ENCODE measurements at regions not wholly inside any gene's neighbourhood (a gene's known extent, or its start where the extent isn't known, plus 50 kb on each side); places are given as distances from the start of the nearest gene placed in this dataset.

DNA sequence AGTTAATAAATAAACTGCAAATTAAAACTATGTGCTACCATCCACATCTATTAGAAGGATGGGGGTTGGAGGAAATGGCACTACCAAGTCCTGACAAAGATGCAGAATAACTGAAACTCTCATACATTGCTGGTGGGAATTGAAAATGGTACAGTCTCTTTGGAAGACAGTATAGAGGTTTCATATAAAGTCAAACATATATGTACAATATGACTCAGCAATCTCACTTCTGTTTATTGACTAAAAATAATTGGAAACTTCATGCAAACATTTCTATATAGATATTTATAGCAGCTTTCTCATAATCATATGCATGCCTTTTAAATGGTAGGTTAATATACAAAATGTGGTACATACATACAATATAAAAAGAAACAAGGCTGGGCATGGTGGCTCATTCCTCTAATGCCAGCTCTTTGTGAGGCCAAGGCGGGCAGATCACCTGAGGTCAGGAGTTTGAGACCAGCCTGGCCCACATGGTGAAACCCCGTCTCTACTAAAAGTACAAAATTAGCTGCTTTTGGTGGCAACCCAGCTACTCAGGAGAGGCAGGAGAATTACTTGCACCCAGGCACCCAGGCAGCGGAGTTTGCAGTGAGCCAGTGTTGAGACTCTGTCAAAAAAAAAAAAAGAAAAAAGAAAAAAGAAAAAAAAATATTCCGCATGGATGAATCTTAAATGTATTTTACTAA is 225.0 kb upstream of the CXXC4 start:
- H3K4me3 ChIP-seq (replicated peaks in 1 of 2; ENCODE audit: low read depth in 2 of 2, low read length in 2 of 2) = no peak overlapping the region
- TF ChIP-seq, protein P1, sequence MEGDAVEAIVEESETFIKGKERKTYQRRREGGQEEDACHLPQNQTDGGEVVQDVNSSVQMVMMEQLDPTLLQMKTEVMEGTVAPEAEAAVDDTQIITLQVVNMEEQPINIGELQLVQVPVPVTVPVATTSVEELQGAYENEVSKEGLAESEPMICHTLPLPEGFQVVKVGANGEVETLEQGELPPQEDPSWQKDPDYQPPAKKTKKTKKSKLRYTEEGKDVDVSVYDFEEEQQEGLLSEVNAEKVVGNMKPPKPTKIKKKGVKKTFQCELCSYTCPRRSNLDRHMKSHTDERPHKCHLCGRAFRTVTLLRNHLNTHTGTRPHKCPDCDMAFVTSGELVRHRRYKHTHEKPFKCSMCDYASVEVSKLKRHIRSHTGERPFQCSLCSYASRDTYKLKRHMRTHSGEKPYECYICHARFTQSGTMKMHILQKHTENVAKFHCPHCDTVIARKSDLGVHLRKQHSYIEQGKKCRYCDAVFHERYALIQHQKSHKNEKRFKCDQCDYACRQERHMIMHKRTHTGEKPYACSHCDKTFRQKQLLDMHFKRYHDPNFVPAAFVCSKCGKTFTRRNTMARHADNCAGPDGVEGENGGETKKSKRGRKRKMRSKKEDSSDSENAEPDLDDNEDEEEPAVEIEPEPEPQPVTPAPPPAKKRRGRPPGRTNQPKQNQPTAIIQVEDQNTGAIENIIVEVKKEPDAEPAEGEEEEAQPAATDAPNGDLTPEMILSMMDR (IDR thresholded peaks at IDR 0.05; ENCODE audit: low read depth, low read length) = no peak
- no peak for DNase-seq (ENCODE audit: low read depth in 2 of 2)

DNA sequence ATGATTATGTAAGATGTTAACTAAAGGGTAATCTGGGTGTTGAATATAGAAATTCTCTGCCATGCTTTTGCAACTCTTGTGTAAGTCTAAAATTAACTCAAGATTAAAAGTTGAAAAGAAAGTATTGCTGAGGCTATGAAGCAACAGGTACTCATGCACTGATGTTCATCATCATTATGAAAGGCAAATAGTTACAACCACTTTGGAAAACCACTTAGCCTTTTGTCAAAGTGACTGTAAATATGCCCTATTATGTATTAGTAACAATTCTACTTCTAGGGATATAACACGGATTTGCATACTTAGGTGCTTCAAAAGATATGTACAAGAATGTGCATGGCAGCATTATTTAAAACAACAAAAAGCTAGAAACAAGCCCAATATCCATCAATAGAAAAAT is 227.8 kb upstream of the CXXC4 start:
- TF ChIP-seq, protein P1 (IDR thresholded peaks at IDR 0.05; ENCODE audit: low read depth, low read length) = no peak
- DNase-seq (ENCODE audit: low read depth in 2 of 2) = no peak
- H3K4me3 ChIP-seq (replicated peaks in 1 of 2; ENCODE audit: low read depth in 2 of 2, low read length in 2 of 2) = no peak overlapping the region

DNA sequence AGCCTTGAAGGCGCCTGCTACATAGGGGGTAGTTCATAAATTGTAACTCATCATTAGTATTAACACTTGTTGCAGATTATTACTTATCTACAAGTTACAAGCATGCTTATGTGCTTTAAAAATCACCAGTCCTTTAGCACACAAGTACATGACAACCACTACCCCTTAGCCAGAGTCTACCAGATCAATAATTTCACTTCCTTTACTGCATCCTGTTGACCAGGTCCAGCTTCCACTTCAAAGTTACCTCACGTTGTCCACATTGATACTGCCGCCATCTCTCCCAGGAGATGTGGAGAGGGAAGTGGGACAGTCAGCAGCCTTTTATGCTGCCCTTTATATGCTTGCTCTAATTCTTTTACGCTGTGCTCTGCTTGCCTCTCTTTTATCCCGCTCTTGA is 231.3 kb upstream of the CXXC4 start:
- TF ChIP-seq, protein P1 (IDR thresholded peaks at IDR 0.05; ENCODE audit: low read depth, low read length) = no peak
- no peak overlapping the region for H3K4me3 ChIP-seq (replicated peaks in 1 of 2; ENCODE audit: low read depth in 2 of 2, low read length in 2 of 2)
- no peak for DNase-seq (ENCODE audit: low read depth in 2 of 2)

DNA sequence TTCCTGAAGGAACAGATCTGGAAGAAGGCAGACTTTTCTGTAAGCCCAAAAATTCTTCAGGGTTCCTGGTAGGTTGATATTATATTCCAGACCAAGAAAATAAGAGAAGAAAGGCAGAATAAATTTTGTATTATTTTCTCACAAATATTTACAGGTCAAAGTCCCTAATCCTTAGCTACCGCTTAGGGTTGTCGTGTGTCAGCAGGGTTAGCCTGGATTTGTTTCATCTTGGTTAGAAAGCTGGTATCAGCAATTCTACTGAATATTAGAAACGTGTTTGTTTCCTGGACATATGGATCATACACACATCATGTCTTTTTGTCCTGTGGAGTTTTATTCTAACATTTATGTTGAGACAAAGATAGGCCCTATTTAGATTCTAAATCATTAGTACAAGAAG is 232.9 kb upstream of the CXXC4 start:
- TF ChIP-seq, protein P1 (IDR thresholded peaks at IDR 0.05; ENCODE audit: low read depth, low read length) = no peak
- no peak overlapping the region for H3K4me3 ChIP-seq (replicated peaks in 1 of 2; ENCODE audit: low read depth in 2 of 2, low read length in 2 of 2)
- DNase-seq (ENCODE audit: low read depth in 2 of 2) = no peak

DNA sequence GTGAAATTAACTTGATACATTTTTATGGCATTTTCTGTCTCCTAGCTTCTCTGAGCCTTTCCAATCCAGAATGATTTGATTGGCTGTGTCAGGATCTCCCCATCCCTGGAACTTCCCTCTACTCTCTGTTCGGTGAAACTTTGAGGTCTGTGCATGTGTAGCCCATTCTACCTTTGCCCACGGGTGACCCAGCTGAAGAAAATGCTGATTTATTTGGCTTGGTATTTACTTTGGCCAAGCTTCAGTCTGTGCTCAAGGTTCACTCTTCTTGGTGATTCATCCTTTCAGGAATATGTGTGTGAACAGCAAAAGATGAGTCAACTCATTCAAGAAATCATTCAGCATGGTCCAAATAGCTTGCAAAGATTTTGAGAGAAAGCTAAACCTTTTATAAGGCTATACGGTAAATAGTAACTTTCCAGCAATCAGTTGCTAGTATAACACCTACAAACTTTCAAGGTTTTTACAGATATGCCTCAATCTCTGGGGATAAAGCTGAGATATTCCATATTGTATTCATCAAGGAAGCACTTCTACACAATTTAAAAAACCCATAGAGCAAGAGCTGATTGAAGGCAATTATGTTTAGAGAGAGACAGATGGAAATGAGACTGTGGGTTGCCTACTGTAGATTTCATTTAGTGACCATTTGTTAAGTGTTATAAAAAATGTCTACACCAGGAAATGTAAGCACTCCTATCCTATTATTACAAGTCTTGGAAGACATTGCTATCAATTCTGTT is 233.9 kb upstream of the CXXC4 start:
- H3K4me3 ChIP-seq (replicated peaks in 1 of 2; ENCODE audit: low read depth in 2 of 2, low read length in 2 of 2) = no peak overlapping the region
- TF ChIP-seq, protein P1 (IDR thresholded peaks at IDR 0.05; ENCODE audit: low read depth, low read length) = no peak
- peak; percentile 45 to 78 for DNase-seq (ENCODE audit: low read depth in 2 of 2)

DNA sequence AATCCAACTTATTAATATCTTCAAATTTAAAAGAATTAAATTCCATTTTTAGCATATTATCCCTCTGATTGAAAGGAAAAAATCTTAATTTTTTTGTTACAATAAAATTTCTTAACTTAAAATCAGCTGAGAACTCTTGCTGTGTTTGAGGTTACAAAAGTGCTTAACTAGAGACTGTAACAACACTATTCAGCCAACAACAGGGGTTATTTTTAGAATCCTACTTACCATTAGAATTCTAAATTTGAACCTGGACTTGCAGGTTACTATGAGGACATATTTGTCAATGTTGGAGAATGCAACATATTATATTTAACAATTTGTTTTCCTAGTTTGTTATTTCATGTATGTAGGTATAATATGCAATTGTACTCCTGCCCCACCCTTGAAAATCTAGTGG is 238.1 kb upstream of the CXXC4 start:
- no peak overlapping the region for H3K4me3 ChIP-seq (replicated peaks in 1 of 2; ENCODE audit: low read depth in 2 of 2, low read length in 2 of 2)
- DNase-seq (ENCODE audit: low read depth in 2 of 2) = no peak
- TF ChIP-seq, protein P1 (IDR thresholded peaks at IDR 0.05; ENCODE audit: low read depth, low read length) = no peak
